Cardiac muscle cell (in vitro differentiated cells and primary cell): ENCODE measurements at regions not wholly inside any gene's neighbourhood (a gene's known extent, or its start where the extent isn't known, plus 50 kb on each side); places are given as distances from the start of the nearest gene placed in this dataset.
"Not testable (repeated sequence)": the region's sequence is repeated elsewhere in the genome, so short reads cannot be mapped to it uniquely, and the experiment has no call there.

ENCODE experiments used
- DNase-seq, 2 donors: peaks; one replicate each; pipeline versions ENCODE4 v3.0.0 to v3.0.0-alpha.2; 2010 to 2017; ENCODE audit warnings: low read depth in 1 of 2, low spot score in 1 of 2
- H3K27ac ChIP-seq: fragments of 200-600 bp; sonication (generic); 2 replicates; pipeline ENCODE4 v1.5.1; 2016
- H3K27me3 ChIP-seq: fragments of 200-600 bp; sonication (generic); 2 replicates; pipeline ENCODE4 v1.6.0; 2016; ENCODE audit warnings: control low read depth
- H3K36me3 ChIP-seq: fragments of 200-600 bp; sonication (generic); 2 replicates; pipeline ENCODE4 v1.5.1; 2016; ENCODE audit warnings: control low read depth
- H3K4me1 ChIP-seq: fragments of 200-600 bp; sonication (generic); 2 replicates; pipeline ENCODE4 v1.8.1; 2017; ENCODE audit warnings: low read depth, mild to moderate bottlenecking, mixed run types
- H3K4me3 ChIP-seq: fragments of 200-600 bp; sonication (generic); 2 replicates; pipeline ENCODE4 v1.5.1; 2016; ENCODE audit warnings: mild to moderate bottlenecking
- H3K9me3 ChIP-seq: fragments of 200-600 bp; sonication (generic); 2 replicates; pipeline ENCODE4 v1.5.1; 2017; ENCODE audit warnings: low read depth, mild to moderate bottlenecking, control low read depth
- TF ChIP-seq, protein P1 (sequence below): IDR thresholded peaks from 2 replicates; pipeline ENCODE4 v1.5.1; 2012; ENCODE audit warnings: low read depth, mild to moderate bottlenecking, low read length

DNA sequence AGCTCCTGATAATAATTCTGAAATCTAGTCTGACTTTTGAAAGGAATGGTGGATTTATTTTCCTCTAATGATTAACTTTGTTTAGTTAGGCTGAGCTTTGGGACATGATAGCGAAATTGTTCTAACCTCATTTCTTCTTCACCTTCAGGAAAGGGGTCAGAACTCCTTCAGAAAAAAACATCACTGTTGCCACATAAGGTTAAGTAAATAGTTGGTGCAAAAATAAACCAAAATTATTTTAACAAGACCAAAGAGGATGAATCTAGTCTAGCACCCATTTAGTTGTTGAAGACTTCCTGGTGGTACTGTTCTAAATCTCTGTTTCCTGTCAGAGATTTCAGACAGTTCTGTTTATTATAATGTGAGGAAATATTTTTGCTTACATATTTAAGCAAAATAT lies 379.8 kb downstream of the UTRN start:
- no peak for DNase-seq
- no peak overlapping the region for H3K4me3 ChIP-seq
- no peaks in the 10 kb centered on the region for H3K27me3 ChIP-seq
- H3K36me3 ChIP-seq = no peaks in the 10 kb centered on the region
- no peaks in the 10 kb centered on the region for H3K9me3 ChIP-seq
- TF ChIP-seq, protein P1, sequence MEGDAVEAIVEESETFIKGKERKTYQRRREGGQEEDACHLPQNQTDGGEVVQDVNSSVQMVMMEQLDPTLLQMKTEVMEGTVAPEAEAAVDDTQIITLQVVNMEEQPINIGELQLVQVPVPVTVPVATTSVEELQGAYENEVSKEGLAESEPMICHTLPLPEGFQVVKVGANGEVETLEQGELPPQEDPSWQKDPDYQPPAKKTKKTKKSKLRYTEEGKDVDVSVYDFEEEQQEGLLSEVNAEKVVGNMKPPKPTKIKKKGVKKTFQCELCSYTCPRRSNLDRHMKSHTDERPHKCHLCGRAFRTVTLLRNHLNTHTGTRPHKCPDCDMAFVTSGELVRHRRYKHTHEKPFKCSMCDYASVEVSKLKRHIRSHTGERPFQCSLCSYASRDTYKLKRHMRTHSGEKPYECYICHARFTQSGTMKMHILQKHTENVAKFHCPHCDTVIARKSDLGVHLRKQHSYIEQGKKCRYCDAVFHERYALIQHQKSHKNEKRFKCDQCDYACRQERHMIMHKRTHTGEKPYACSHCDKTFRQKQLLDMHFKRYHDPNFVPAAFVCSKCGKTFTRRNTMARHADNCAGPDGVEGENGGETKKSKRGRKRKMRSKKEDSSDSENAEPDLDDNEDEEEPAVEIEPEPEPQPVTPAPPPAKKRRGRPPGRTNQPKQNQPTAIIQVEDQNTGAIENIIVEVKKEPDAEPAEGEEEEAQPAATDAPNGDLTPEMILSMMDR = no peak
- peaks cover 1% of the 10 kb centered on the region for H3K4me1 ChIP-seq
- H3K27ac ChIP-seq = no peak overlapping the region

- no peak for DNase-seq
- no peaks in the 10 kb centered on the region for H3K36me3 ChIP-seq
- no peak overlapping the region for H3K4me3 ChIP-seq
These were observed 380.9 kb downstream of the UTRN start for GRCh38 chr6:144665932-144666450.

DNA sequence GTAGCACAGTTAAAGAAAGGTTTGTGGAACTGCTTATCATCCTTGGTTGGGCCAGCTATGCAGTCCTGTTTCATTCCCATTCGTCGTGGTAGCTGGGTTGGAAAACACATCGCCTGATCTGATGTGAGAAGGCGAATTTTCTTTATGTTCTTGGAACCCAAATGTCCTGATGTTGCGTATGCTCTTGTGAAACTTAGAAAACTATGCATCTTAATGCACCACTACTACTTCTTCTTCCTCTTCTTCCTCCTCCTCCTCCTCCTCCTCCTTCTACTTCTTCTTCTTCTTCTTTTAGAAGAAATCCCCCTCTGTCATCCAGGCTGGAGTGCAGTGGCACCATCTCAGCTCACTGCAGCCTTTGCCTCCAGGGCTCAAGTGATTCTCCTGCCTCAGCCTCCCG lies 381.6 kb downstream of the UTRN start:
- Histone ChIP-seq H3K27me3 (no peaks in the 10 kb centered on the region), H3K4me3 (no peak overlapping the region), H3K36me3 (no peaks in the 10 kb centered on the region), H3K27ac (no peak overlapping the region), H3K4me1 (no peaks in the 10 kb centered on the region), H3K9me3 (no peaks in the 10 kb centered on the region)
- DNase-seq = no peak
- TF ChIP-seq, protein P1 = no peak

More at GRCh38 chr6:144665932-144666450, 380.9 kb downstream of the UTRN start:
- no peak overlapping the region for H3K27ac ChIP-seq
- no peaks in the 10 kb centered on the region for H3K9me3 ChIP-seq
- no peaks in the 10 kb centered on the region for H3K4me1 ChIP-seq
- no peaks in the 10 kb centered on the region for H3K27me3 ChIP-seq
- TF ChIP-seq, protein P1 = no peak

- TF ChIP-seq, protein P1 = no peak
- no peaks in the 10 kb centered on the region for H3K27me3 ChIP-seq
- no peak overlapping the region for H3K27ac ChIP-seq
- no peaks in the 10 kb centered on the region for H3K4me1 ChIP-seq
- H3K36me3 ChIP-seq = no peaks in the 10 kb centered on the region
- no peak overlapping the region for H3K4me3 ChIP-seq
- DNase-seq = no peak
- H3K9me3 ChIP-seq = no peaks in the 10 kb centered on the region
These were observed 382.7 kb downstream of the UTRN start for GRCh38 chr6:144667532-144668503.

DNA sequence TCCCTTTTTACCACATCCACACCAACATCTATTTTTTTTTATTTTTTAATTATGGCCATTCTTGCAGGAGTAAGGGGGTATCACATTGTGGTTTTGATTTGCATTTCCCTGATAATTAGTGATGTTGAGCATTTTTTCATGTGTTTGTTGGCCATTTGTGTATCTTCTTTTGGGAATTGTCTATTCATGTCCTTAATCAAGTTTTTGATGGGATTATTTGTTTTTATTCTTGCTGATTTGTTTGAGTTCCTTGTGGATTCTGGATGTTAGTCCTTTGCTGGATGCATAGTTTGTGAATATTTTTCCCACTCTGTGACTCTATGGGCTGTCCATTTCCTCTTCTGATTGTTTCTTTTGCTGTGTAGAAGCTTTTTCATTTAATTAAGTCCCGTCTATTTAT lies 385.1 kb downstream of the UTRN start:
- DNase-seq, H3K4me3 ChIP-seq, H3K9me3 ChIP-seq, H3K4me1 ChIP-seq, H3K36me3 ChIP-seq, H3K27ac ChIP-seq, H3K27me3 ChIP-seq: not testable (repeated sequence)

GRCh38 chr6:144673807-144674206 lies 388.7 kb downstream of the UTRN start:
- TF ChIP-seq, protein P1 = no peak
- H3K4me1 ChIP-seq = no peaks in the 10 kb centered on the region
- no peak for DNase-seq
- no peaks in the 10 kb centered on the region for H3K27me3 ChIP-seq
- no peaks in the 10 kb centered on the region for H3K36me3 ChIP-seq
- H3K4me3 ChIP-seq = no peak overlapping the region
- H3K9me3 ChIP-seq = no peaks in the 10 kb centered on the region
- H3K27ac ChIP-seq = no peak overlapping the region
